ENCODE measurements at regions not wholly inside any gene's neighbourhood (a gene's known extent, or its start where the extent isn't known, plus 50 kb on each side); places are given as distances from the start of the nearest gene placed in this dataset.

DNA sequence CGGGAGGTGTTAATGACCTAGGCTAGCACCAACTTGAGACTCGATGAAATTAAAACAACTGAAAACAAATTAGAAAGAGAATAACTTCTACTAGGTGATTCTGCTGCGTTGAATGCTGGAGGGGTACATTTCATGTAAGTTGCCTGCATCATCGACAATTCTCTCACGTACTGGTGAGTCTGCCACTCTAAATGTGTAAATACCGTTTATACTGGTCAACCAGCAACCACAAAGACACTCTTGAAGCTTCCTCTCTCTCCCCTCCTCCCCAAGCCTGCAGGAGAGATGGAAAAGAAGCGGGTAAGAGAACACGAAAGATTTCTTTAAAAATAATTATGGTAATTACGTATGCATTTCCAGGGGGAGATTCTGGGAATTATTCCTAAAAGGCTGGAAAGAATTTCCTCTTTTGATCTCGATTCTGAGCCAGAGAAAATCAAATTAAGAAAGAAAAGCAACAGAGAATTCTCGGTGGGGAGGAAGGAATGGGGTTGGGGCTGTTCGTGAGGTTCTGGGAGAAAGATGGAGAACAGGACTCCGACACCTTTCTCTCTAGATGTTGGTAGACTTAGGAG is 68.6 kb upstream of the MRTFB start:
- Histone ChIP-seq H3K9me3 (ENCODE audit: insufficient read depth, low read depth, low read length) (no peaks in the 10 kb centered on the region), H3K9ac (ENCODE audit: low read depth, low read length) (peak overlapping the region; percentile 31; the same call in 1 of the 2 replicates), H3K27ac (ENCODE audit: low read length) (no peak overlapping the region), H3K36me3 (ENCODE audit: insufficient read depth, low read depth, low read length) (no peaks in the 10 kb centered on the region), H3K4me3 (ENCODE audit: low read length) (peak overlapping the region; percentile 53; the same call in 1 of the 2 replicates), H3K27me3 (ENCODE audit: insufficient read depth, low read length) (no peaks in the 10 kb centered on the region), H3K4me1 (ENCODE audit: insufficient read depth, low read length) (peaks cover 5% of the 10 kb centered on the region; the same call in 1 of the 2 replicates)

GRCh38 chr16:14003074-14003570 is 68.0 kb upstream of the MRTFB start:
- H3K27ac ChIP-seq (ENCODE audit: low read length): no peak overlapping the region
- H3K9me3 ChIP-seq (ENCODE audit: insufficient read depth, low read depth, low read length): no peaks in the 10 kb centered on the region
- peak overlapping the region; percentile 53 for H3K4me3 ChIP-seq (ENCODE audit: low read length)
- peaks cover 5% of the 10 kb centered on the region; the same call in 1 of the 2 replicates for H3K4me1 ChIP-seq (ENCODE audit: insufficient read depth, low read length)
- no peaks in the 10 kb centered on the region for H3K27me3 ChIP-seq (ENCODE audit: insufficient read depth, low read length)
- H3K9ac ChIP-seq (ENCODE audit: low read depth, low read length): peak overlapping the region; percentile 31; the same call in 1 of the 2 replicates
- no peaks in the 10 kb centered on the region for H3K36me3 ChIP-seq (ENCODE audit: insufficient read depth, low read depth, low read length)

- Histone ChIP-seq H3K9me3 (ENCODE audit: insufficient read depth, low read depth, low read length) (no peaks in the 10 kb centered on the region), H3K4me1 (ENCODE audit: insufficient read depth, low read length) (peaks cover 5% of the 10 kb centered on the region; the same call in 1 of the 2 replicates), H3K4me3 (ENCODE audit: low read length) (no peak overlapping the region), H3K36me3 (ENCODE audit: insufficient read depth, low read depth, low read length) (no peaks in the 10 kb centered on the region), H3K27ac (ENCODE audit: low read length) (no peak overlapping the region), H3K27me3 (ENCODE audit: insufficient read depth, low read length) (no peaks in the 10 kb centered on the region), H3K9ac (ENCODE audit: low read depth, low read length) (no peak overlapping the region)
These were observed 66.9 kb upstream of the MRTFB start for GRCh38 chr16:14004031-14004728.

DNA sequence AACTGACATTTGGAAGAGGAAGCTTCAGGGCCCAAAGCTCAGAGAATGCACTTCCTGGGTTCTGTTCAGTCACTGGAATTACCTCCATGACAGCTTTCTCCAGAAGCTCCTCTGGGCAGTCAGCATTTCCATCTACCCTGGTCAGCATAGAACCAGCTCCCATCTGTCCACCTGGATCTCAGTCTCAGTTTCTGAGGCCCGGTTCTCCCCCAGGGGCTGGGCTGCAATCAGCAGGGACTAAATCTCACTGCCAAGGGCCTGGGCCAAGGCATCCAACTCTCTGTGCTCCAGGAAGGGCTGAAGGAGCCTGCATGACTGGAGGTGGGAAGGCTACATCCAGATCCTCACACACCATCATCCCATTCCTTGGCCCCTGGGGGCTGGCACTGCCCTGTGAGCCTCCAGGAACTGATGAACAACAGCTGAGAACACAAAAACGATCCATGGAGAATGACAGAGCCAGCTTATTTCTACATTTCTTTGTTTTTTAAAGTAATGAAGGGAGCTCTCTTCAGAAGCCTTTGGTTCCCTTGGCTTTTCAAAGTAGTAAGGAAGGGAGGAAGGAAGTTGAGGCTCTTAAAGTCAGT is 66.3 kb upstream of the MRTFB start:
- H3K4me1 ChIP-seq (ENCODE audit: insufficient read depth, low read length): peaks cover 5% of the 10 kb centered on the region; the same call in 1 of the 2 replicates
- no peaks in the 10 kb centered on the region for H3K9me3 ChIP-seq (ENCODE audit: insufficient read depth, low read depth, low read length)
- H3K9ac ChIP-seq (ENCODE audit: low read depth, low read length): no peak overlapping the region

GRCh38 chr16:14005335-14005734 is 65.8 kb upstream of the MRTFB start:
- H3K9me3 ChIP-seq (ENCODE audit: insufficient read depth, low read depth, low read length): no peaks in the 10 kb centered on the region
- no peak overlapping the region for H3K27ac ChIP-seq (ENCODE audit: low read length)
- H3K4me3 ChIP-seq (ENCODE audit: low read length): no peak overlapping the region
- H3K4me1 ChIP-seq (ENCODE audit: insufficient read depth, low read length): peaks cover 5% of the 10 kb centered on the region; the same call in 1 of the 2 replicates
- no peaks in the 10 kb centered on the region for H3K36me3 ChIP-seq (ENCODE audit: insufficient read depth, low read depth, low read length)
- H3K9ac ChIP-seq (ENCODE audit: low read depth, low read length): no peak overlapping the region
- no peaks in the 10 kb centered on the region for H3K27me3 ChIP-seq (ENCODE audit: insufficient read depth, low read length)

More for the DNA sequence above, 66.3 kb upstream of the MRTFB start:
- Histone ChIP-seq H3K27me3 (ENCODE audit: insufficient read depth, low read length) (no peaks in the 10 kb centered on the region), H3K27ac (ENCODE audit: low read length) (no peak overlapping the region), H3K4me3 (ENCODE audit: low read length) (no peak overlapping the region), H3K36me3 (ENCODE audit: insufficient read depth, low read depth, low read length) (no peaks in the 10 kb centered on the region)

GRCh38 chr16:14007450-14007849 is 63.7 kb upstream of the MRTFB start:
- no peak overlapping the region for H3K4me3 ChIP-seq (ENCODE audit: low read length)
- H3K27ac ChIP-seq (ENCODE audit: low read length): no peak overlapping the region
- no peak overlapping the region for H3K9ac ChIP-seq (ENCODE audit: low read depth, low read length)

DNA sequence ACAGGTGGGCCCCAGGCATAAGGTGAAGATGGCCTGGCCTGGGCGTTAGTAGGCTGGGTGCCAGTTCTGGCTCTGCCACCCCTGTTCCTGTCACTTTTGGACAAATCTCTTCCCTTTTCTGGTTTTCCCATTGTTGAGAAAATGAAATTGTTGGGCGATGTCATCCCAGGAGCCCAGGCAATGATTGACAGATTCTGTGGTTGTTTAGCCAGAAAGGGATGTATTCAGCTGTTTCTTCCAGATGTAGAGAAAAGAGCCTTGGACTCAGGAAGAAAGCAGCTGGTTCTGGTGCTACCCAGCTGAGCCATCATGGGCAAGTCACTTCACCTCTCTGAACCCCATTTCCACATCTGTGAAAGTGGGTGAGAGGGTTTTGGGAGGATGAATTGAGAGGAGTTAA is 60.1 kb upstream of the MRTFB start:
- H3K9ac ChIP-seq (ENCODE audit: low read depth, low read length): no peak overlapping the region
- no peaks in the 10 kb centered on the region for H3K36me3 ChIP-seq (ENCODE audit: insufficient read depth, low read depth, low read length)
- no peak overlapping the region for H3K4me3 ChIP-seq (ENCODE audit: low read length)
- no peaks in the 10 kb centered on the region for H3K27me3 ChIP-seq (ENCODE audit: insufficient read depth, low read length)
- peaks cover 12% of the 10 kb centered on the region for H3K4me1 ChIP-seq (ENCODE audit: insufficient read depth, low read length)
- no peaks in the 10 kb centered on the region for H3K9me3 ChIP-seq (ENCODE audit: insufficient read depth, low read depth, low read length)
- H3K27ac ChIP-seq (ENCODE audit: low read length): no peak overlapping the region

More at GRCh38 chr16:14007450-14007849, 63.7 kb upstream of the MRTFB start:
- Histone ChIP-seq H3K36me3 (ENCODE audit: insufficient read depth, low read depth, low read length) (no peaks in the 10 kb centered on the region), H3K27me3 (ENCODE audit: insufficient read depth, low read length) (no peaks in the 10 kb centered on the region), H3K4me1 (ENCODE audit: insufficient read depth, low read length) (peaks cover 5% of the 10 kb centered on the region; the same call in 1 of the 2 replicates), H3K9me3 (ENCODE audit: insufficient read depth, low read depth, low read length) (no peaks in the 10 kb centered on the region)

- Histone ChIP-seq H3K9ac (ENCODE audit: low read depth, low read length) (no peak overlapping the region), H3K36me3 (ENCODE audit: insufficient read depth, low read depth, low read length) (no peaks in the 10 kb centered on the region), H3K4me1 (ENCODE audit: insufficient read depth, low read length) (peaks cover 13% of the 10 kb centered on the region), H3K27ac (ENCODE audit: low read length) (no peak overlapping the region), H3K4me3 (ENCODE audit: low read length) (no peak overlapping the region), H3K27me3 (ENCODE audit: insufficient read depth, low read length) (no peaks in the 10 kb centered on the region), H3K9me3 (ENCODE audit: insufficient read depth, low read depth, low read length) (no peaks in the 10 kb centered on the region)
These were observed 59.3 kb upstream of the MRTFB start for GRCh38 chr16:14011846-14012245.

DNA sequence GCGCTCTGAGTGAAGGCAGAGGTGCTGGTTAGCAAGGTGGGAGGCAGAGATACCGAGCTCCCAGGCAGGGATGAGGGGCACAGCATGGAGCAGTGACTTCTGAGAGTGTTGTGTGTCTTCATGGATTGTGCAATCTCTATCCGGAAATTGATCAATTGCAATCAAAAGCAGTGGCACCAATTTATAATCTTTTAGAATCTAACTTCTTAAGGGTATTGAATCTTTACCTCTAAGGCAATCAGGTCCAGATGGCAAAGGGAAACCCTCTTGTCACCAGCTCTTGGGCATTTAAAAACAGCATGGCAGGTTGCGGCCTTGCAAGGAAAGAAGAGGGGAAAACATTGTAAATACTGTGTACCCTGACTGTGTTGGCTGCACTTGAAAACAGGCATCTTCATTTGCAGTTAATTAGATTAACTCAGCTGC is 58.0 kb upstream of the MRTFB start:
- no peaks in the 10 kb centered on the region for H3K9me3 ChIP-seq (ENCODE audit: insufficient read depth, low read depth, low read length)
- peaks cover 13% of the 10 kb centered on the region for H3K4me1 ChIP-seq (ENCODE audit: insufficient read depth, low read length)
- no peaks in the 10 kb centered on the region for H3K27me3 ChIP-seq (ENCODE audit: insufficient read depth, low read length)
- no peaks in the 10 kb centered on the region for H3K36me3 ChIP-seq (ENCODE audit: insufficient read depth, low read depth, low read length)
- no peak overlapping the region for H3K9ac ChIP-seq (ENCODE audit: low read depth, low read length)
- H3K27ac ChIP-seq (ENCODE audit: low read length): no peak overlapping the region
- no peak overlapping the region for H3K4me3 ChIP-seq (ENCODE audit: low read length)

GRCh38 chr16:14013571-14014283 is 57.4 kb upstream of the MRTFB start:
- Histone ChIP-seq H3K9ac (ENCODE audit: low read depth, low read length) (no peak overlapping the region), H3K27ac (ENCODE audit: low read length) (no peak overlapping the region), H3K36me3 (ENCODE audit: insufficient read depth, low read depth, low read length) (no peaks in the 10 kb centered on the region), H3K4me1 (ENCODE audit: insufficient read depth, low read length) (peaks cover 13% of the 10 kb centered on the region), H3K27me3 (ENCODE audit: insufficient read depth, low read length) (no peaks in the 10 kb centered on the region), H3K4me3 (ENCODE audit: low read length) (no peak overlapping the region), H3K9me3 (ENCODE audit: insufficient read depth, low read depth, low read length) (no peaks in the 10 kb centered on the region)

- Histone ChIP-seq H3K36me3 (ENCODE audit: insufficient read depth, low read depth, low read length) (no peaks in the 10 kb centered on the region), H3K9ac (ENCODE audit: low read depth, low read length) (no peak overlapping the region), H3K27me3 (ENCODE audit: insufficient read depth, low read length) (no peaks in the 10 kb centered on the region), H3K9me3 (ENCODE audit: insufficient read depth, low read depth, low read length) (no peaks in the 10 kb centered on the region), H3K4me1 (ENCODE audit: insufficient read depth, low read length) (peaks cover 13% of the 10 kb centered on the region), H3K4me3 (ENCODE audit: low read length) (no peak overlapping the region), H3K27ac (ENCODE audit: low read length) (no peak overlapping the region)
These were observed 56.9 kb upstream of the MRTFB start for GRCh38 chr16:14014284-14014625.
